ENCODE measurements at regions not wholly inside any gene's neighbourhood (a gene's known extent, or its start where the extent isn't known, plus 50 kb on each side); places are given as distances from the start of the nearest gene placed in this dataset.

DNA sequence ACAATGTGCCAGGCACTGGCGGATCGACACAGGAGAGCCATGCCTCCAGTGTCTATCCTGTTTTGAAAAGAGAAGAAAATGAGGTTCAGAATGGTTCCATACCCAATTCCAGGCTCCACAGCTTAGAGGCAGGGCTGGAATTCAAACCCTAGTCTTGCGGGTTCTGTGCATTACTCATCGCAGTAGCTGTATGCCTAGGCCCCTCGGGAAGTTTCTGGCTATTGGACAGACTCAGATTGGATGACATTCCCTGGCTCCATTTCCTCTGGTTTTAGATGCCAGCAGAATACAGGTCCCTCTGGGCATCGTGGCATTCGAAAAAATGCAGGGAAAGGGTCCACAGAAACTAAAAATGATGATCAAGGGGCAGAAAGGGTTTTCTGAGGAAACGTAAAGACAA lies 184.7 kb downstream of the COPRS start (continued):
- no peak for TF ChIP-seq ZNF155 (tag by site-specific recombination; IDR thresholded peaks at IDR 0.05)
- no peak for TF ChIP-seq KLF1 (tag by site-specific recombination; IDR thresholded peaks at IDR 0.05)
- TF ChIP-seq ZNF221 (tag by site-specific recombination; IDR thresholded peaks at IDR 0.05; ENCODE audit: borderline replicate concordance): no peak
- TF ChIP-seq ZNF266 (tag by site-specific recombination; IDR thresholded peaks at IDR 0.05; ENCODE audit: low read depth): no peak
- TF ChIP-seq, protein P1, sequence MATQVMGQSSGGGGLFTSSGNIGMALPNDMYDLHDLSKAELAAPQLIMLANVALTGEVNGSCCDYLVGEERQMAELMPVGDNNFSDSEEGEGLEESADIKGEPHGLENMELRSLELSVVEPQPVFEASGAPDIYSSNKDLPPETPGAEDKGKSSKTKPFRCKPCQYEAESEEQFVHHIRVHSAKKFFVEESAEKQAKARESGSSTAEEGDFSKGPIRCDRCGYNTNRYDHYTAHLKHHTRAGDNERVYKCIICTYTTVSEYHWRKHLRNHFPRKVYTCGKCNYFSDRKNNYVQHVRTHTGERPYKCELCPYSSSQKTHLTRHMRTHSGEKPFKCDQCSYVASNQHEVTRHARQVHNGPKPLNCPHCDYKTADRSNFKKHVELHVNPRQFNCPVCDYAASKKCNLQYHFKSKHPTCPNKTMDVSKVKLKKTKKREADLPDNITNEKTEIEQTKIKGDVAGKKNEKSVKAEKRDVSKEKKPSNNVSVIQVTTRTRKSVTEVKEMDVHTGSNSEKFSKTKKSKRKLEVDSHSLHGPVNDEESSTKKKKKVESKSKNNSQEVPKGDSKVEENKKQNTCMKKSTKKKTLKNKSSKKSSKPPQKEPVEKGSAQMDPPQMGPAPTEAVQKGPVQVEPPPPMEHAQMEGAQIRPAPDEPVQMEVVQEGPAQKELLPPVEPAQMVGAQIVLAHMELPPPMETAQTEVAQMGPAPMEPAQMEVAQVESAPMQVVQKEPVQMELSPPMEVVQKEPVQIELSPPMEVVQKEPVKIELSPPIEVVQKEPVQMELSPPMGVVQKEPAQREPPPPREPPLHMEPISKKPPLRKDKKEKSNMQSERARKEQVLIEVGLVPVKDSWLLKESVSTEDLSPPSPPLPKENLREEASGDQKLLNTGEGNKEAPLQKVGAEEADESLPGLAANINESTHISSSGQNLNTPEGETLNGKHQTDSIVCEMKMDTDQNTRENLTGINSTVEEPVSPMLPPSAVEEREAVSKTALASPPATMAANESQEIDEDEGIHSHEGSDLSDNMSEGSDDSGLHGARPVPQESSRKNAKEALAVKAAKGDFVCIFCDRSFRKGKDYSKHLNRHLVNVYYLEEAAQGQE (tag by site-specific recombination; IDR thresholded peaks at IDR 0.05): no peak
- TF ChIP-seq, protein P2, sequence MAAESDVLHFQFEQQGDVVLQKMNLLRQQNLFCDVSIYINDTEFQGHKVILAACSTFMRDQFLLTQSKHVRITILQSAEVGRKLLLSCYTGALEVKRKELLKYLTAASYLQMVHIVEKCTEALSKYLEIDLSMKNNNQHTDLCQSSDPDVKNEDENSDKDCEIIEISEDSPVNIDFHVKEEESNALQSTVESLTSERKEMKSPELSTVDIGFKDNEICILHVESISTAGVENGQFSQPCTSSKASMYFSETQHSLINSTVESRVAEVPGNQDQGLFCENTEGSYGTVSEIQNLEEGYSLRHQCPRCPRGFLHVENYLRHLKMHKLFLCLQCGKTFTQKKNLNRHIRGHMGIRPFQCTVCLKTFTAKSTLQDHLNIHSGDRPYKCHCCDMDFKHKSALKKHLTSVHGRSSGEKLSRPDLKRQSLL (tag by site-specific recombination; IDR thresholded peaks at IDR 0.05): no peak
- no peak for TF ChIP-seq ZNF112 (tag by site-specific recombination; IDR thresholded peaks at IDR 0.05)

DNA sequence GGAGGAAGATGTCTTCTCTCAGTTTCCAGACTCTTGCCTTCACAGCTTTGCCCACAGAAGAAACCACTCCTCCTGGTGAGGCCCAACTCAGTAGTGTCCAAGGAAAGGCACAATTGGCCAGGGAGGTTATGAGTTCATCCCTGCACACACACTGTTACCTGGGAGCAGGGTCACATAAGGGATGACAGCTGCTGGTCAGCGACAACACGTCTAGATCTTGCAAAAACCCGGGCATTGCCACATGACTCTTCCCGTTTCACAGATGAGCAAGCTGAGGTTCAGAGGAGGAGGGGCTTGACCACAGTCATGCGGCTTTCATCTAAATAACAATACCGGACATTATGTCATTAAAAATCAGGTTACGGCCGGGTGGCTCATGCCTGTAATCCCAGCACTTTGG lies 186.0 kb downstream of the COPRS start:
- ChIA-PET POLR2A (no interaction called here), CTCF (no interaction called here)
- Histone ChIP-seq H3K9me3 (ENCODE audit: control insufficient read depth, insufficient read depth, low read depth, low read length) (no peaks in the 10 kb centered on the region), H3K4me3 (ENCODE audit: low read depth, low read length) (no peak overlapping the region), H3K4me1 (ENCODE audit: control insufficient read depth, insufficient read depth, low read length) (no peaks in the 10 kb centered on the region), H3K27ac (ENCODE audit: extremely low read depth, low read depth, low read length) (no peak overlapping the region), H3K36me3 (ENCODE audit: control insufficient read depth in 2 of 2, insufficient read depth in 1 of 2, low read length in 2 of 2) (no peaks in the 10 kb centered on the region)
- TF ChIP-seq, protein P3, sequence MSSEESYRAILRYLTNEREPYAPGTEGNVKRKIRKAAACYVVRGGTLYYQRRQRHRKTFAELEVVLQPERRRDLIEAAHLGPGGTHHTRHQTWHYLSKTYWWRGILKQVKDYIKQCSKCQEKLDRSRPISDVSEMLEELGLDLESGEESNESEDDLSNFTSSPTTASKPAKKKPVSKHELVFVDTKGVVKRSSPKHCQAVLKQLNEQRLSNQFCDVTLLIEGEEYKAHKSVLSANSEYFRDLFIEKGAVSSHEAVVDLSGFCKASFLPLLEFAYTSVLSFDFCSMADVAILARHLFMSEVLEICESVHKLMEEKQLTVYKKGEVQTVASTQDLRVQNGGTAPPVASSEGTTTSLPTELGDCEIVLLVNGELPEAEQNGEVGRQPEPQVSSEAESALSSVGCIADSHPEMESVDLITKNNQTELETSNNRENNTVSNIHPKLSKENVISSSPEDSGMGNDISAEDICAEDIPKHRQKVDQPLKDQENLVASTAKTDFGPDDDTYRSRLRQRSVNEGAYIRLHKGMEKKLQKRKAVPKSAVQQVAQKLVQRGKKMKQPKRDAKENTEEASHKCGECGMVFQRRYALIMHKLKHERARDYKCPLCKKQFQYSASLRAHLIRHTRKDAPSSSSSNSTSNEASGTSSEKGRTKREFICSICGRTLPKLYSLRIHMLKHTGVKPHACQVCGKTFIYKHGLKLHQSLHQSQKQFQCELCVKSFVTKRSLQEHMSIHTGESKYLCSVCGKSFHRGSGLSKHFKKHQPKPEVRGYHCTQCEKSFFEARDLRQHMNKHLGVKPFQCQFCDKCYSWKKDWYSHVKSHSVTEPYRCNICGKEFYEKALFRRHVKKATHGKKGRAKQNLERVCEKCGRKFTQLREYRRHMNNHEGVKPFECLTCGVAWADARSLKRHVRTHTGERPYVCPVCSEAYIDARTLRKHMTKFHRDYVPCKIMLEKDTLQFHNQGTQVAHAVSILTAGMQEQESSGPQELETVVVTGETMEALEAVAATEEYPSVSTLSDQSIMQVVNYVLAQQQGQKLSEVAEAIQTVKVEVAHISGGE (tag by site-specific recombination; conservative IDR thresholded peaks at IDR 0.05; ENCODE audit: low read depth): no peak
- TF ChIP-seq, protein P4, sequence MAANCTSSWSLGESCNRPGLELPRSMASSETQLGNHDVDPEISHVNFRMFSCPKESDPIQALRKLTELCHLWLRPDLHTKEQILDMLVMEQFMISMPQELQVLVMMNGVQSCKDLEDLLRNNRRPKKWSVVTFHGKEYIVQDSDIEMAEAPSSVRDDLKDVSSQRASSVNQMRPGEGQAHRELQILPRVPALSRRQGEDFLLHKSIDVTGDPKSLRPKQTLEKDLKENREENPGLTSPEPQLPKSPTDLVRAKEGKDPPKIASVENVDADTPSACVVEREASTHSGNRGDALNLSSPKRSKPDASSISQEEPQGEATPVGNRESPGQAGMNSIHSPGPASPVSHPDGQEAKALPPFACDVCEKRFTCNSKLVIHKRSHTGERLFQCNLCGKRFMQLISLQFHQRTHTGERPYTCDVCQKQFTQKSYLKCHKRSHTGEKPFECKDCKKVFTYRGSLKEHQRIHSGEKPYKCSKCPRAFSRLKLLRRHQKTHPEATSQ (tag by site-specific recombination; IDR thresholded peaks at IDR 0.05): no peak
- TF ChIP-seq GLIS2 (tag by site-specific recombination; IDR thresholded peaks at IDR 0.05): no peak
- TF ChIP-seq ZNF169 (tag by site-specific recombination; IDR thresholded peaks at IDR 0.05): no peak
- no peak for TF ChIP-seq ZNF600 (tag by site-specific recombination; IDR thresholded peaks at IDR 0.05)
- no peak for TF ChIP-seq ZNF610 (tag by site-specific recombination; IDR thresholded peaks at IDR 0.05; ENCODE audit: borderline replicate concordance)
- no peak for TF ChIP-seq ZNF677 (tag by site-specific recombination; IDR thresholded peaks at IDR 0.05)
- no peak for TF ChIP-seq ZBTB48 (tag by site-specific recombination; IDR thresholded peaks at IDR 0.05)
- TF ChIP-seq, protein P5, sequence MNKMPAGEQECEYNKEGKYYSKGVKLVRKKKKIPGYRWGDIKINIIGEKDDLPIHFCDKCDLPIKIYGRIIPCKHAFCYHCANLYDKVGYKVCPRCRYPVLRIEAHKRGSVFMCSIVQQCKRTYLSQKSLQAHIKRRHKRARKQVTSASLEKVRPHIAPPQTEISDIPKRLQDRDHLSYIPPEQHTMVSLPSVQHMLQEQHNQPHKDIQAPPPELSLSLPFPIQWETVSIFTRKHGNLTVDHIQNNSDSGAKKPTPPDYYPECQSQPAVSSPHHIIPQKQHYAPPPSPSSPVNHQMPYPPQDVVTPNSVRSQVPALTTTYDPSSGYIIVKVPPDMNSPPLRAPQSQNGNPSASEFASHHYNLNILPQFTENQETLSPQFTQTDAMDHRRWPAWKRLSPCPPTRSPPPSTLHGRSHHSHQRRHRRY (tag by site-specific recombination; IDR thresholded peaks at IDR 0.05): no peak
- TF ChIP-seq KLF9 (tag by site-specific recombination; IDR thresholded peaks at IDR 0.05; ENCODE audit: low read depth): no peak
- TF ChIP-seq ZNF23 (tag by site-specific recombination; IDR thresholded peaks at IDR 0.05; ENCODE audit: borderline replicate concordance): no peak
- TF ChIP-seq ZBTB8A (tag by site-specific recombination; IDR thresholded peaks at IDR 0.05): no peak

Measured in HEK293 (cell line).